Neuronal stem cell (in vitro differentiated cells): ENCODE measurements at regions not wholly inside any gene's neighbourhood (a gene's known extent, or its start where the extent isn't known, plus 50 kb on each side); places are given as distances from the start of the nearest gene placed in this dataset.

Experiments
- DNase-seq: peaks from one replicate; pipeline ENCODE4 v3.0.0-alpha.2; 2013; ENCODE audit warnings: low spot score
- H2AFZ ChIP-seq: one replicate; pipeline ENCODE4 v1.6.1; 2013; ENCODE audit warnings: mild to moderate bottlenecking, low read length, inconsistent platforms
- H2AK5ac ChIP-seq: 2 replicates; pipeline ENCODE4 v1.6.1; 2013; ENCODE audit warnings: low read depth, mild to moderate bottlenecking, inconsistent platforms, low read length, moderate library complexity, mixed read lengths
- H2BK120ac ChIP-seq: 2 replicates; pipeline ENCODE4 v1.6.1; 2013; ENCODE audit warnings: low read depth, mild to moderate bottlenecking, inconsistent platforms, low read length, moderate library complexity, mixed read lengths
- H2BK12ac ChIP-seq: one replicate; pipeline ENCODE4 v1.6.1; 2013; ENCODE audit warnings: low read length, inconsistent platforms
- H2BK15ac ChIP-seq: 2 replicates; pipeline ENCODE4 v1.6.1; 2013; ENCODE audit warnings: mild to moderate bottlenecking, low read length, inconsistent platforms, mixed read lengths
- H2BK5ac ChIP-seq: one replicate; pipeline ENCODE4 v1.6.1; 2013; ENCODE audit warnings: inconsistent platforms, mild to moderate bottlenecking, low read length, moderate library complexity
- H3K14ac ChIP-seq: one replicate; pipeline ENCODE4 v1.6.1; 2013; ENCODE audit warnings: low read length, inconsistent platforms
- H3K18ac ChIP-seq: 2 replicates; pipeline ENCODE4 v1.6.1; 2013; ENCODE audit warnings: low read length, inconsistent platforms
- H3K23ac ChIP-seq: 2 replicates; pipeline ENCODE4 v1.6.1; 2013; ENCODE audit warnings: low read depth, mild to moderate bottlenecking, mixed read lengths, low read length, inconsistent platforms; ENCODE audit not compliant: poor library complexity
- H3K27ac ChIP-seq: replicated peaks from 3 replicates; pipeline ENCODE4 v1.5.1; 2013; ENCODE audit warnings: low read length, inconsistent platforms
- H3K27me3 ChIP-seq, 3 experiments: 2 replicates each; pipeline ENCODE4 v1.6.1; 2013; ENCODE audit warnings: low read length in 3 of 3, mild to moderate bottlenecking in 2 of 3, inconsistent platforms in 1 of 3, low read depth in 1 of 3, mixed read lengths in 1 of 3, moderate library complexity in 1 of 3; ENCODE audit not compliant: control insufficient read depth in 3 of 3, insufficient read depth in 3 of 3
- H3K36me3 ChIP-seq, 2 donors: replicated peaks in 1 of 2; 2 replicates each; pipeline ENCODE4 v1.6.1; 2013; ENCODE audit warnings: low read length in 2 of 2; ENCODE audit not compliant: control insufficient read depth in 2 of 2, insufficient read depth in 2 of 2
- H3K4ac ChIP-seq: 2 replicates; pipeline ENCODE4 v1.6.1; 2013; ENCODE audit warnings: inconsistent platforms, mild to moderate bottlenecking, low read length, moderate library complexity
- H3K4me1 ChIP-seq, 2 donors: 1 replicate in 1 of 2; 2 replicates in 1 of 2; pipeline ENCODE4 v1.6.1; 2013; ENCODE audit warnings: low read length in 2 of 2, low read depth in 1 of 2; ENCODE audit not compliant: control insufficient read depth in 2 of 2, insufficient read depth in 1 of 2
- H3K4me2 ChIP-seq: one replicate; pipeline ENCODE4 v1.6.1; 2013; ENCODE audit warnings: mild to moderate bottlenecking, low read length, inconsistent platforms; ENCODE audit not compliant: insufficient read depth, poor library complexity, severe bottlenecking
- H3K4me3 ChIP-seq, 2 donors: 2 replicates each; pipeline ENCODE4 v1.5.1; 2013; ENCODE audit warnings: low read length in 2 of 2, mild to moderate bottlenecking in 2 of 2, inconsistent platforms in 1 of 2, moderate library complexity in 1 of 2
- H3K79me1 ChIP-seq: one replicate; pipeline ENCODE4 v1.6.1; 2013; ENCODE audit warnings: low read depth, mild to moderate bottlenecking, inconsistent platforms, low read length, moderate library complexity
- H3K9ac ChIP-seq: one replicate; pipeline ENCODE4 v1.6.1; 2013; ENCODE audit warnings: mild to moderate bottlenecking, low read depth, low read length, inconsistent platforms; ENCODE audit not compliant: poor library complexity
- H3K9me3 ChIP-seq, 2 donors: replicated peaks in 1 of 2; 2 replicates each; pipeline versions ENCODE3 to v1.6.1; 2013; ENCODE audit warnings: low read length in 2 of 2, mild to moderate bottlenecking in 2 of 2, inconsistent platforms in 1 of 2, low read depth in 1 of 2, mixed read lengths in 1 of 2, moderate library complexity in 1 of 2; ENCODE audit not compliant: control insufficient read depth in 2 of 2, insufficient read depth in 1 of 2
- H4K8ac ChIP-seq: one replicate; pipeline ENCODE4 v1.6.1; 2013; ENCODE audit warnings: low read depth, mild to moderate bottlenecking, inconsistent platforms, low read length, moderate library complexity
- H4K91ac ChIP-seq: one replicate; pipeline ENCODE4 v1.6.1; 2013; ENCODE audit warnings: low read length, low read depth, mild to moderate bottlenecking, inconsistent platforms; ENCODE audit not compliant: poor library complexity
- WGBS, 2 donors: extraction: QIAGEN DNeasy Blood & Tissue Kit; methylation state at CpG; one replicate each; pipeline ENCODE4 v1.1.7; 2013; ENCODE audit warnings: missing lambda C conversion rate in 2 of 2, mixed read lengths in 1 of 2; ENCODE audit not compliant: insufficient read length in 2 of 2, insufficient replicate concordance in 1 of 2; ENCODE audit errors: extremely low coverage in 2 of 2; 5-methylcytosine and 5-hydroxymethylcytosine counted together

- Histone ChIP-seq H4K8ac (no peak overlapping the region), H2AFZ (no peak overlapping the region), H3K14ac (no peak overlapping the region), H3K27ac (no peak overlapping the region), H3K4ac (no peak overlapping the region), H3K27me3 (peaks cover 0 to 2% (median 0%) of the 10 kb centered on the region in 3 experiments), H3K4me1 (peaks cover 7 to 11% of the 10 kb centered on the region in 2 donors), H3K9me3 (no peaks in the 10 kb centered on the region), H3K18ac (peak overlapping the region; percentile 18), H3K36me3 (no peaks in the 10 kb centered on the region), H2BK120ac (no peak overlapping the region), H2BK15ac (peak overlapping the region; percentile 83), H3K23ac (peak overlapping the region; percentile 10), H2AK5ac (peak overlapping the region; percentile 51), H3K79me1 (no peaks in the 10 kb centered on the region), H2BK12ac (no peak overlapping the region), H2BK5ac (no peak overlapping the region), H3K4me2 (no peak overlapping the region), H4K91ac (no peak overlapping the region), H3K9ac (no peak overlapping the region), H3K4me3 (no peak overlapping the region)
- WGBS, 2 donors, result no CpG with 5 or more reads among the region's 18 CpGs
- no peak for DNase-seq
Observed at GRCh38 chr6:167712731-167713475, 113.8 kb upstream of the AFDN start.

GRCh38 chr6:167714152-167714551 lies 112.6 kb upstream of the AFDN start:
- Histone ChIP-seq H3K27ac (no peak overlapping the region), H4K8ac (no peak overlapping the region), H3K9ac (no peak overlapping the region), H3K18ac (peak overlapping the region; percentile 51), H2BK120ac (no peak overlapping the region), H3K9me3 (no peaks in the 10 kb centered on the region), H3K4ac (no peak overlapping the region), H2BK12ac (no peak overlapping the region), H2AFZ (peak overlapping the region; percentile 54), H3K4me3 (no peak overlapping the region), H2BK5ac (no peak overlapping the region), H3K27me3 (peaks cover 0 to 3% (median 0%) of the 10 kb centered on the region in 3 experiments), H3K4me2 (no peak overlapping the region), H3K36me3 (no peaks in the 10 kb centered on the region), H4K91ac (no peak overlapping the region), H2AK5ac (no peak overlapping the region), H3K79me1 (no peaks in the 10 kb centered on the region), H3K14ac (no peak overlapping the region), H2BK15ac (peak overlapping the region; percentile 70), H3K23ac (no peak overlapping the region), H3K4me1 (peaks cover 7 to 10% of the 10 kb centered on the region in 2 donors)
- WGBS, 2 donors, result no CpG with 5 or more reads among the region's 8 CpGs
- DNase-seq, result no peak

- H3K27ac ChIP-seq, result no peak overlapping the region
- peak overlapping the region; percentile 9 for H3K14ac ChIP-seq
- peak overlapping the region; percentile 70 for H2AK5ac ChIP-seq
- WGBS, 2 donors, result no CpG with 5 or more reads among the region's 9 CpGs
- no peaks in the 10 kb centered on the region for H3K79me1 ChIP-seq
- no peak overlapping the region for H2AFZ ChIP-seq
- H3K23ac ChIP-seq, result no peak overlapping the region
- H4K91ac ChIP-seq, result no peak overlapping the region
- no peaks in the 10 kb centered on the region for H3K36me3 ChIP-seq
- H3K4me2 ChIP-seq, result no peak overlapping the region
- peak overlapping the region; percentile 45 for H3K18ac ChIP-seq
- H2BK120ac ChIP-seq, result no peak overlapping the region
- no peak overlapping the region for H2BK12ac ChIP-seq
- peaks cover 7 to 8% of the 10 kb centered on the region in 2 donors for H3K4me1 ChIP-seq
- no peak overlapping the region for H2BK15ac ChIP-seq
- DNase-seq, result no peak
- no peak overlapping the region for H3K4ac ChIP-seq
- peak overlapping the region; percentile 74 for H4K8ac ChIP-seq
- no peaks in the 10 kb centered on the region for H3K9me3 ChIP-seq
- no peak overlapping the region for H3K9ac ChIP-seq
- no peak overlapping the region for H3K4me3 ChIP-seq
- no peak overlapping the region for H2BK5ac ChIP-seq
- H3K27me3 ChIP-seq, result peaks cover 0 to 3% (median 0%) of the 10 kb centered on the region in 3 experiments
Observed at GRCh38 chr6:167717455-167717854, 109.3 kb upstream of the AFDN start.

GRCh38 chr6:167717867-167718266 lies 108.8 kb upstream of the AFDN start:
- Histone ChIP-seq H3K27me3 (peaks cover 0 to 3% (median 0%) of the 10 kb centered on the region in 3 experiments), H3K27ac (no peak overlapping the region), H2BK5ac (no peak overlapping the region), H3K18ac (no peak overlapping the region), H3K9ac (no peak overlapping the region), H3K23ac (no peak overlapping the region), H2BK15ac (no peak overlapping the region), H3K9me3 (no peaks in the 10 kb centered on the region), H3K79me1 (no peaks in the 10 kb centered on the region), H2BK12ac (no peak overlapping the region), H4K8ac (no peak overlapping the region), H3K36me3 (no peaks in the 10 kb centered on the region), H3K4ac (no peak overlapping the region), H2BK120ac (no peak overlapping the region), H3K4me2 (no peak overlapping the region), H3K4me3 (no peak overlapping the region), H2AK5ac (no peak overlapping the region), H3K4me1 (peaks cover 7 to 8% of the 10 kb centered on the region in 2 donors), H2AFZ (no peak overlapping the region), H4K91ac (no peak overlapping the region), H3K14ac (no peak overlapping the region)
- no peak for DNase-seq
- no CpG with 5 or more reads among the region's 2 CpGs for WGBS, 2 donors
